ENCODE measurements at regions not wholly inside any gene's neighbourhood (a gene's known extent, or its start where the extent isn't known, plus 50 kb on each side); places are given as distances from the start of the nearest gene placed in this dataset.

GRCh38 chr5:82562696-82563240 is 284.6 kb upstream of the RPS23 start:
- TF ChIP-seq SOX6 (IDR thresholded peaks at IDR 0.05) (no peak), DLX4 (CRISPR knock-in tag; IDR thresholded peaks at IDR 0.05) (no peak), POLR3G (IDR thresholded peaks at IDR 0.05; ENCODE audit: extremely low read depth, insufficient read length, insufficient replicate concordance) (no peak), E2F3 (CRISPR knock-in tag; IDR thresholded peaks at IDR 0.05) (no peak), NFIX (CRISPR knock-in tag; IDR thresholded peaks at IDR 0.05; ENCODE audit: low read depth) (no peak), TRIM28 (IDR thresholded peaks at IDR 0.05) (no peak), ZNF785 (CRISPR knock-in tag; IDR thresholded peaks at IDR 0.05) (no peak), ESRRB (CRISPR knock-in tag; IDR thresholded peaks at IDR 0.05; ENCODE audit: borderline replicate concordance) (no peak), WHSC1 (IDR thresholded peaks at IDR 0.05; ENCODE audit: low read length) (no peak)
- TF ChIP-seq, protein P1, sequence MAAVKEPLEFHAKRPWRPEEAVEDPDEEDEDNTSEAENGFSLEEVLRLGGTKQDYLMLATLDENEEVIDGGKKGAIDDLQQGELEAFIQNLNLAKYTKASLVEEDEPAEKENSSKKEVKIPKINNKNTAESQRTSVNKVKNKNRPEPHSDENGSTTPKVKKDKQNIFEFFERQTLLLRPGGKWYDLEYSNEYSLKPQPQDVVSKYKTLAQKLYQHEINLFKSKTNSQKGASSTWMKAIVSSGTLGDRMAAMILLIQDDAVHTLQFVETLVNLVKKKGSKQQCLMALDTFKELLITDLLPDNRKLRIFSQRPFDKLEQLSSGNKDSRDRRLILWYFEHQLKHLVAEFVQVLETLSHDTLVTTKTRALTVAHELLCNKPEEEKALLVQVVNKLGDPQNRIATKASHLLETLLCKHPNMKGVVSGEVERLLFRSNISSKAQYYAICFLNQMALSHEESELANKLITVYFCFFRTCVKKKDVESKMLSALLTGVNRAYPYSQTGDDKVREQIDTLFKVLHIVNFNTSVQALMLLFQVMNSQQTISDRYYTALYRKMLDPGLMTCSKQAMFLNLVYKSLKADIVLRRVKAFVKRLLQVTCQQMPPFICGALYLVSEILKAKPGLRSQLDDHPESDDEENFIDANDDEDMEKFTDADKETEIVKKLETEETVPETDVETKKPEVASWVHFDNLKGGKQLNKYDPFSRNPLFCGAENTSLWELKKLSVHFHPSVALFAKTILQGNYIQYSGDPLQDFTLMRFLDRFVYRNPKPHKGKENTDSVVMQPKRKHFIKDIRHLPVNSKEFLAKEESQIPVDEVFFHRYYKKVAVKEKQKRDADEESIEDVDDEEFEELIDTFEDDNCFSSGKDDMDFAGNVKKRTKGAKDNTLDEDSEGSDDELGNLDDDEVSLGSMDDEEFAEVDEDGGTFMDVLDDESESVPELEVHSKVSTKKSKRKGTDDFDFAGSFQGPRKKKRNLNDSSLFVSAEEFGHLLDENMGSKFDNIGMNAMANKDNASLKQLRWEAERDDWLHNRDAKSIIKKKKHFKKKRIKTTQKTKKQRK (IDR thresholded peaks at IDR 0.05; ENCODE audit: borderline replicate concordance, low read depth, low read length) = no peak
- CTCF ChIA-PET (ENCODE audit: low intra/inter-chr PET ratio) = no interaction called here
- Histone ChIP-seq H2AFZ (ENCODE audit: low read depth, low read length) (no peak overlapping the region), H3K9me3 (replicated peaks; ENCODE audit: control insufficient read depth, insufficient read depth, low read depth, low read length) (no peaks in the 10 kb centered on the region; the same call in 1 of the 2 replicates), H3K4me3 (no peak overlapping the region), H3K4me1 (replicated peaks in 1 of 2; ENCODE audit: control insufficient read depth in 2 of 2, insufficient read depth in 2 of 2, low read length in 2 of 2) (no peaks in the 10 kb centered on the region), H3K36me3 (ENCODE audit: control insufficient read depth, insufficient read depth, low read length) (no peaks in the 10 kb centered on the region), H3K79me2 (ENCODE audit: control insufficient read depth, insufficient read depth, low read length) (no peaks in the 10 kb centered on the region), H3K27me3 (ENCODE audit: control insufficient read depth in 2 of 2, insufficient read depth in 2 of 2, low read length in 2 of 2) (no peaks in the 10 kb centered on the region), H3K9ac (ENCODE audit: insufficient read depth in 1 of 2, low read depth in 2 of 2, low read length in 2 of 2) (no peak overlapping the region), H3K4me2 (ENCODE audit: insufficient read depth, low read length) (no peak overlapping the region), H4K20me1 (replicated peaks; ENCODE audit: control insufficient read depth, insufficient read depth, low read length) (no peaks in the 10 kb centered on the region), H3K27ac (ENCODE audit: extremely low read depth, low read depth, low read length) (no peak overlapping the region), H3K9me1 (ENCODE audit: control insufficient read depth, insufficient read depth, low read length) (no peaks in the 10 kb centered on the region)
- POLR2A ChIA-PET = no interaction called here
- ATAC-seq = no peak
- FAIRE-seq = no peak
- 15% methylated on average over 5 of the region's 6 CpGs for WGBS (ENCODE audit: insufficient coverage, low coverage, missing lambda C conversion rate)
- BruUV-seq (replicated peaks) = no TSS peak
- in situ Hi-C loops (cut with MboI) (no loop called here), intact Hi-C loops (cut with micrococcal nuclease) (no loop called here)
- DNase-seq (ENCODE audit: extremely low read depth in 1 of 4, low spot score in 3 of 4) = no peak
